Fibroblast of skin of left quadriceps (primary cell): ENCODE measurements at regions not wholly inside any gene's neighbourhood (a gene's known extent, or its start where the extent isn't known, plus 50 kb on each side); places are given as distances from the start of the nearest gene placed in this dataset.

Source experiments
- DNase-seq, 2 experiments: peaks; one replicate each; pipeline ENCODE4 v3.0.0-alpha.2; 2013; ENCODE audit warnings: low read depth in 2 of 2

DNA sequence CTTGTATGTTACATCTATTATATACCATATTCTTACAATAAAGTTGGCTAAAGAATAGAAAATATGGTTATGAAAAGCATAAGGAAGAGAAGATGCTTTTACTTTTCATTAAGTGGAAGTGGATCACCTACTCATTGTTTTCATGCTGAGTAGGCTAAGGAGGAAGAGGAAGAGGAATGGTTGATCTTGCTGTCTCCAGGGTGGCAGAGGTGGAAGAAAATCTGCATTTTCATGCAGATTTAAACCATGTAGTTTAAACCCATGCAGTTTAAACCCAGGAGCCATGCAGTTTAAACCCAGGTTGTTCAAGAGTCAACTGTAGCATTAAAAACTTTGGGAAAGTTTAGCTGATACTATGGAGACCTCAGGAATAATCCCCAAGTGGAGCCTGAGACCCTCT is 214.8 kb upstream of the NAALADL2 start:
- DNase-seq = no peak

- DNase-seq = no peak
Measured at GRCh38 chr3:174651951-174652350, 207.2 kb upstream of the NAALADL2 start.

- no peak for DNase-seq
Measured at GRCh38 chr3:174659511-174659910, 199.6 kb upstream of the NAALADL2 start.

- DNase-seq = no peak
Measured at GRCh38 chr3:174662653-174663052, 196.5 kb upstream of the NAALADL2 start.

- no peak for DNase-seq
Measured at GRCh38 chr3:174667386-174667785, 191.7 kb upstream of the NAALADL2 start.

- no peak for DNase-seq
Measured at GRCh38 chr3:174675406-174675805, 183.7 kb upstream of the NAALADL2 start.

DNA sequence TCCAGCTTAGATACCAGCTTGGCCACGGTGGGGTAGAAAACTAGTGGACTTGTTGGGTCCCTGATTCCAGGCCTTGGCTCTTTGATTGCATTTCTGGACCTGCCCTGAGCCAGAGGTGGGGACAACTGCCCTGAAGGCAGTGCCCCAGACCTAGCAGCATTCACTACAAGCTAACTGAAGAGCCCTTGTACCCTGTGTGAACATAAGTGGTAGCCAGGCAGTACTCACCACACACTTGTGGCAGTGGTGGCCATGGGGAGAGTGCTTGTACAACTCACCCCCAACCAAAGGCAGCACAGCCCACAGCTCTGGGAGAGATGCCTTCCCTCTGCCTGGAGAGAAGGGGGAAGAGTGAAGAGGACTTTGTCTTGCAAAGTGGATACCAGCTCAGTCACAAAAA is 177.3 kb upstream of the NAALADL2 start:
- DNase-seq = no peak

- DNase-seq = no peak
Measured at GRCh38 chr3:174685796-174686195, 173.3 kb upstream of the NAALADL2 start.

DNA sequence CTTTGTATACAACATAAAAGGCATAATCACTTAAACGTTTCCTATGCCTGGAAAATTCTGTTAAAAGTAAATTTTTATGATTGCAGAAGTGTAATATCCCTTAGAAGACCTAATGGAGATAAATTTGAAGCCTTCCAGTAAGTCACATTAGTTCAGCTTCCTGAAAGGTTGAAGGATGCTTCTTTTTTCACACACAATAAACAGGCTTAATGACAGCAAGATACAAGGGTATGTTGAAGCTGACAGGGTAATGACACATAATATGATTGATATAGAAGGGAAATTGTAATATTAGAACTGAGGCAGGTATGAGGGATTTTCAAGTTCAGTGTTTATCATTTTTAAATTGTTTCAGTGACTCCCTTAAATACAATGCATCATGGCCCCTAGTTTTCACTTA is 161.8 kb upstream of the NAALADL2 start:
- no peak for DNase-seq

DNA sequence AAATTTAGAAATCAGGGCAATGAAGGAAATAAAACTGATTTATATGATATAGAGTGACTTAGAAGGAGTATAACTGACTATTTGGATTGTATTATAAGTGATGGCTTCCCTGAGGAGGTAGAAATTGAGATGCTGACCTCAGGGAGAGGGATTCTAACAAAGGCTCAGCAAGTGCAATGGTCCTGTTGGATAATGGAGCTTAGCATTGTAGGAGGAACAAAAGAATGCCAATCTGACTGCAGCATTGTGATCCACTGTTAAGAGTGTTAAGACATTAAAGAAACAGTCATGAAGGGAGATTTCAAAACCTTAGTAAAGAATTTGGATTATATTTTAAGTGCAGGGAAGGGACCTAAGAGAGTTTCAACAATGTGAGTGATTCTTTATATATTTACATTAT is 158.4 kb upstream of the NAALADL2 start:
- no peak for DNase-seq

DNA sequence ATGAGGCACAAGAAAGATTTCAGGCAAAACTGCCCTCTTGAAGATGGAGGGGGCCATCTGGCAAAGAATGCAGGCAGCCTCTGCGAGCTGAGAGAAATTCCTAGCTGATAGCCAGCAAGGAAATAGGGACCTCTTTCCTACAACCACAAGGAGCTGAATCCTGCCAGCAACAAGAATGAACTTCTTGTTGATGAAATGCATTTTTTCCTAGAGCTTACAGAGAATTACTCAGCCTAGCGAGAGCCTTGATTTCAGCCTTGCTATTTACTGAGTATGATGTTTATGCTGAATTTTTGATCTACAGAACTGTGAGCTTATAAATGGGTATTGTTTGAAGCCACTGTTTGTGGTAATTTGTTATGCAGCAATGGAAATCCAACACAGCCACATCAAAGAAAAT is 148.5 kb upstream of the NAALADL2 start:
- DNase-seq = peak; percentile 3 to 7

GRCh38 chr3:174715386-174715785 is 143.7 kb upstream of the NAALADL2 start:
- DNase-seq = no peak

- DNase-seq = no peak
Measured at GRCh38 chr3:174716956-174717505, 142.1 kb upstream of the NAALADL2 start.

GRCh38 chr3:174720717-174721116 is 138.4 kb upstream of the NAALADL2 start:
- DNase-seq = no peak

GRCh38 chr3:174725303-174725702 is 133.8 kb upstream of the NAALADL2 start:
- DNase-seq = no peak

DNA sequence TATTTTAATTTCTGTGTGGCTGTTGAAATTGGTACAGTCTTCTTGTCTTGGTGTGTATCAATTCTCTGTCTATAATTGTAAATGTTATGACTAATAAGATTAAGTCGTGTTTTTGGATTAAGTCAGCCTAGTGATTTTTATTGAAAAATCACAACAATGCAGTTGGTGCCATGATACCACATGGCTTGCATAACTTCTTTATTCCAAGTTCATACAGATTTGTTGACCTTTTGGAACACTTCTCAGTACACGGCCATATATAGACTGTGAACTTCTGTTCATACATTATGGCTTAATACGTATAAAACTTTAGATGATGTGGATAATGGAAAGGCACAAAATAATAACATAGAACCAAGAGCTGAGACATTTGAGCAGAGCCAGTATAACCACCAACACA is 121.2 kb upstream of the NAALADL2 start:
- DNase-seq = no peak

DNA sequence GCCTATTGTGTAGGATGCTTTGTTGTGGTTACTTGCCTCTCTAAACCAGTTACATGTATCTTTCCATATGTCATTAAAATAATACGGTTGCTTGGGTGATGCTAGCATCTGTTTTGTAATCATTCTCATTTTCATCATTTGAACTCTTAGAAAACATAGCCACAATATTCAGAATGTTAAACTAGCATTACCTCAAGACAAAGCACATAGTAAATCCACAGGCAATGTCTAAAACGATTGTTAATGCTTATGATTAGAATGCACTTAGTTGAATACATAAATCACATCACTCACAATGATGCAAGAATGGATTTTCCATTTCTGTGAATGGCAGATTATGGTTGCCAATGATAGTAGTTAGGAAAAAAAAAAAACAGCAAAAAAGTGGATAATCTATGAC is 110.0 kb upstream of the NAALADL2 start:
- DNase-seq = no peak

GRCh38 chr3:174755833-174756829 is 103.0 kb upstream of the NAALADL2 start:
- DNase-seq = no peak

DNA sequence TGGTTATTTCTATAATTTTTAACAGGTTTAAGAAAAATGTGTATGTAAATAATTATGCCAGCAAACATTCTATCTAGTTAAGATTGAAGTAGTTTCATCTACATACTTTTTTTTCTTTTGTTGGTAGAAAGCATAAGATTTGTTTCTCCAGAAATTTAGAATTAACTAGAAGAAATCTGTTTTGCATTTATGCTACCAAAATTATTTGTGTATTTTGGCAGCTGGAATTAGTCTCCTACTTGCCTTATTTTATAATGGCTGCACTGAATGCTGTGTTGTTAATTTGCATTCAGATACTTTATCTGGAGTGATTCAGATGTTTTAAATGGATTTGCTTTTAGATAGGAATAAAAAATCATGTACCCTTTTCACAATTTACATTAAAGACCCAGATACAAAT is 100.2 kb upstream of the NAALADL2 start:
- no peak for DNase-seq

DNA sequence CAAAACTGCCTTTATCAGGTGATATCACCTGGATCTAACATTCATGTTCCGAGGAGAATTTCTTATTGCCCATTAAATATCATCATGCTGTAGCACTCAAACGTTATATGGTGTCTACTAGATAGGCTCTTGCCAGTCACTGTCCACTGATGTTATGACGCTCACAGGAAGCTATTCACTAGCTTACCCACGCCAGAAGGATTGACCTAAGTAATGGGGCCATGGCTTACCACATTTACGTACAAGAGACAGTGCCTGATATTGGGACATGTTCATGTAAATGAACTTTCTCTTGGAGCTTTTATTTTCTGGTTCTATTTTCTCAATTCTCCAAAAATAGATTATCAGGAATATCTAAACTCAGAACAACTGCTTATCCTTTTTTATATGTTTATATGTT is 91.7 kb upstream of the NAALADL2 start:
- no peak for DNase-seq

GRCh38 chr3:174767853-174768382 is 91.2 kb upstream of the NAALADL2 start:
- DNase-seq = no peak

GRCh38 chr3:174769171-174769570 is 90.0 kb upstream of the NAALADL2 start:
- no peak for DNase-seq

DNA sequence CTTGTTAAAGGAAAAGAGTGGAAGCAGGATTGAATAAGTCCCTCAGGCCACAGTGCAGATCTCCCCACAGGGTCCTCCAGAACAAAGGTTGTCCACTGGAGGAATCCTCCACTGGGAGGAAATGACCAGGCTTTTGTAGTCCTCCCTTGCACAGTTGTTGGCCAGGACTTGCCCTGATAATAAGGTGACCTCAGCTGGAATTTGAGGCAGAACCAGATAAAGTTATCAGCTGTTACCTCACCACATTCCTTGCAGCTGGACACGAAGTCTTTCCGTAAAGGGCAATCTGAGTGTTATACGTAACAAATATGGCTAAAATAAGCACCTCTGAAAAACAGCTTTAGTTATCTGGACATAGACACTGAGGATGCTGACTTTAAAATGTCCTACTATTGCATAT is 83.5 kb upstream of the NAALADL2 start:
- DNase-seq = no peak
